ENCODE measurements at regions not wholly inside any gene's neighbourhood (a gene's known extent, or its start where the extent isn't known, plus 50 kb on each side); places are given as distances from the start of the nearest gene placed in this dataset.

- TF ChIP-seq GATA2 (IDR thresholded peaks at IDR 0.05; ENCODE audit: low read depth, low read length), result no peak
- TF ChIP-seq GATA3 (IDR thresholded peaks at IDR 0.05; ENCODE audit: low read depth, low read length), result no peak
Measured at GRCh38 chr12:67927324-67927723, 61.9 kb upstream of the IFNG-AS1 start.

GRCh38 chr12:67927815-67928214, 61.4 kb upstream of the IFNG-AS1 start:
- TF ChIP-seq GATA3 (IDR thresholded peaks at IDR 0.05; ENCODE audit: low read depth, low read length), result no peak
- no peak for TF ChIP-seq GATA2 (IDR thresholded peaks at IDR 0.05; ENCODE audit: low read depth, low read length)

DNA sequence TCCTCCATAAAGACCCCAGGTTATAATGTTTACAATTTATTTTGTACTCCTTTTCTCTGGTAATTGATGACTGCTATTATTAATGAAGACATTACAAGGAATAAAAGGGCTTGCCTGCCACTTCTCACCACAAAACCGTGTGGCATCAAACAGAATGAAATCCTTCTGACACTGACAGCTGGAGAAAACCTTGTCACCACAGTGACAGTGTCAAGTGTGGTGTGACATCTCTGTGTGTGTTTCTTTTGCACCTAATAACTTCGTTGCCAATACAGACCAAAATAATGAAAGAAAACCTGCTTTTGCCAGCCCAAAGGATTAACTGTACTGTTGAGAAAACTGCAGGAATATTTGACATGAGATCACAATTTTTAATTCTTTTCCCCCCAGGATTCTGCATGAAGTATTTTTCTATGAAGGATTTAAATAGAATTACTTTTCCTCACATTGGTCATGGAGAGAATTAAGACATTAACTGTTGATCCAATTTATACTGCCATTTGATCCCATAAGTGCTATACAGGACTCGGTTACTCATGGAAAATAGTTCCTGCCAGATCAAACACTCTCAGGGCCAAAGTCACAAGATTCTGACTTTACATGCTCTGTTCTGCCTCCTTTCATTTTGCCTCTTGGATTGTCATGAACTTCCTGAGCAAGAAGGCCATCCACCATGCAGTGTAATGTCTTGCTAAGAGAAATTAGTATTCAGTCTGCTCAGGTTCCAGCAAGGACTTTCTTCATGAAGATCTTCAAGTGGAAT, 60.4 kb upstream of the IFNG-AS1 start:
- TF ChIP-seq GATA3 (IDR thresholded peaks at IDR 0.05; ENCODE audit: low read depth, low read length) (no peak), GATA2 (IDR thresholded peaks at IDR 0.05; ENCODE audit: low read depth, low read length) (no peak)

DNA sequence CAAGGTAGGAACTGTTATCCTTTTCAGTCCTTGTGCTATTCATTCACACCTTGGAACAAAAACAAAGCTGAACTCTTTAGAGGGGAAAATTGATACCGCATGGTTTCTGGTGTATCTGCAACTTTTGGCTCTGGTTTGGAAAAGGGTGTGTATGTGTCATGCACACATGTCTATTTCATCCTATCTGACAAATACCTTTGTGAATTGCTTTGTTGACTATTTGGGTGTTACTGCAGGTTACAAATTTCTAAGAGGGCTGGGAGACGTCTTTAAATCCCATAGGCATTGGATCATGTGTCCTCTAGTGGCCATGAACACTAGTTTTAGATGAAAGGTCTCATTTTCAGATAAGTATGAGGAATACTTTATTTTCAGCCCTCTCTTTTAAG, 59.9 kb upstream of the IFNG-AS1 start:
- TF ChIP-seq GATA2 (IDR thresholded peaks at IDR 0.05; ENCODE audit: low read depth, low read length) (no peak), GATA3 (IDR thresholded peaks at IDR 0.05; ENCODE audit: low read depth, low read length) (no peak)

- TF ChIP-seq GATA3 (IDR thresholded peaks at IDR 0.05; ENCODE audit: low read depth, low read length), result no peak
- no peak for TF ChIP-seq GATA2 (IDR thresholded peaks at IDR 0.05; ENCODE audit: low read depth, low read length)
Measured at GRCh38 chr12:67937822-67938221, 51.4 kb upstream of the IFNG-AS1 start.

All from SH-SY5Y (cell line).